Mesendoderm (in vitro differentiated cells): ENCODE measurements at regions not wholly inside any gene's neighbourhood (a gene's known extent, or its start where the extent isn't known, plus 50 kb on each side); places are given as distances from the start of the nearest gene placed in this dataset.

Experiments used
- DNase-seq: peaks from one replicate; pipeline ENCODE4 v3.0.0; 2013
- H2AK5ac ChIP-seq: 2 replicates; pipeline ENCODE4 v1.6.1; 2013; ENCODE audit warnings: low read length, inconsistent platforms
- H2BK120ac ChIP-seq: 2 replicates; pipeline ENCODE4 v1.6.1; 2013; ENCODE audit warnings: low read depth, mild to moderate bottlenecking, low read length, moderate library complexity, mixed read lengths
- H2BK15ac ChIP-seq: replicated peaks from 2 replicates; pipeline ENCODE4 v1.6.1; 2013; ENCODE audit warnings: low read depth, mild to moderate bottlenecking, moderate library complexity
- H2BK5ac ChIP-seq: 2 replicates; pipeline ENCODE4 v1.6.1; 2013; ENCODE audit warnings: low read length, inconsistent platforms
- H3K18ac ChIP-seq: 2 replicates; pipeline ENCODE4 v1.6.1; 2013; ENCODE audit warnings: mild to moderate bottlenecking, low read length, mixed read lengths
- H3K23ac ChIP-seq: one replicate; pipeline ENCODE4 v1.6.1; 2013; ENCODE audit warnings: low read length
- H3K27ac ChIP-seq: 2 replicates; pipeline ENCODE4 v1.5.1; 2013; ENCODE audit warnings: low read depth, mild to moderate bottlenecking, inconsistent platforms, low read length, moderate library complexity
- H3K27me3 ChIP-seq: 2 replicates; pipeline ENCODE4 v1.6.1; 2013; ENCODE audit warnings: low read length, control low read depth, mild to moderate bottlenecking, inconsistent platforms; ENCODE audit not compliant: insufficient read depth, poor library complexity
- H3K36me3 ChIP-seq: 2 replicates; pipeline ENCODE4 v1.6.1; 2013; ENCODE audit warnings: low read length, inconsistent platforms; ENCODE audit not compliant: control insufficient read depth, insufficient read depth
- H3K4ac ChIP-seq: one replicate; pipeline ENCODE4 v1.6.1; 2013; ENCODE audit warnings: low read depth, mild to moderate bottlenecking, low read length, moderate library complexity
- H3K4me1 ChIP-seq: 2 replicates; pipeline ENCODE4 v1.6.1; 2013; ENCODE audit warnings: low read depth, low read length, inconsistent platforms; ENCODE audit not compliant: control insufficient read depth
- H3K4me2 ChIP-seq: 2 replicates; pipeline ENCODE4 v1.6.1; 2013; ENCODE audit warnings: low read length
- H3K4me3 ChIP-seq: 2 replicates; pipeline ENCODE4 v1.5.1; 2013; ENCODE audit warnings: mild to moderate bottlenecking, low read length
- H3K56ac ChIP-seq: one replicate; pipeline ENCODE4 v1.6.1; 2013; ENCODE audit warnings: low read length
- H3K79me1 ChIP-seq: 2 replicates; pipeline ENCODE4 v1.6.1; 2013; ENCODE audit warnings: low read length, inconsistent platforms
- H3K79me2 ChIP-seq: 2 replicates; pipeline ENCODE4 v1.6.1; 2013; ENCODE audit warnings: mild to moderate bottlenecking, low read length; ENCODE audit not compliant: control insufficient read depth, insufficient read depth
- H3K9ac ChIP-seq: 2 replicates; pipeline ENCODE4 v1.6.1; 2013; ENCODE audit warnings: low read length, inconsistent platforms
- H4K5ac ChIP-seq: one replicate; pipeline ENCODE4 v1.6.1; 2013; ENCODE audit warnings: low read length
- H4K8ac ChIP-seq: one replicate; pipeline ENCODE4 v1.6.1; 2013; ENCODE audit warnings: low read depth, mild to moderate bottlenecking, control low read depth, low read length, moderate library complexity
- WGBS: extraction: QIAGEN DNeasy Blood & Tissue Kit; methylation state at CpG from one replicate; pipeline ENCODE4 v1.1.7; 2013; ENCODE audit warnings: low lambda C conversion rate, missing lambda C conversion rate; ENCODE audit not compliant: insufficient coverage; ENCODE audit errors: extremely low coverage; 5-methylcytosine and 5-hydroxymethylcytosine counted together

DNA sequence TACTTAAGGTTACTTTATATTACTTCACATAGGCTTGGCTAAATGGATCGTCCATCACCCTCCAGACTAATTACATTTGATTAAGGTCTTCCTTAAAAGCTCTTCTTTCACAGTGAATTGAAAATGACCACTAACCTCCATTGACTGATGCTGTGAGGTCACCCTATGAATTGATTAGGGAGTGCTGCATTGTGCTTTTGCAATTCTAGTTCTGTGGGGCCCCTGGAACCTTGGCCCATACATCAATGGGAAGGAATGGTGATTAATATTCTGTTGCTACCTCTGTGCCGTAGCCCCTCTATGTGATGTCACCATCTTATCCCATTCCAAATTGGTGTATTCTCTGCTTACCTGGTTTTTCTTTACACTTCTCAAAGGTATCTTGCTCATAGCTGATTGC is 682.2 kb downstream of the SQOR start:
- Histone ChIP-seq H4K5ac (no peak overlapping the region), H2BK120ac (no peak overlapping the region), H3K27me3 (no peaks in the 10 kb centered on the region), H3K79me2 (no peaks in the 10 kb centered on the region), H3K4me2 (no peak overlapping the region), H2AK5ac (no peak overlapping the region), H3K56ac (no peak overlapping the region), H3K9ac (no peak overlapping the region), H3K4me1 (no peaks in the 10 kb centered on the region), H3K27ac (no peak overlapping the region), H3K4me3 (no peak overlapping the region), H3K23ac (no peak overlapping the region), H4K8ac (no peak overlapping the region), H2BK15ac (no peak overlapping the region), H2BK5ac (no peak overlapping the region), H3K79me1 (no peaks in the 10 kb centered on the region), H3K18ac (no peak overlapping the region), H3K36me3 (no peaks in the 10 kb centered on the region), H3K4ac (no peak overlapping the region)
- no peak for DNase-seq
- no CpG with 5 or more reads among the region's 2 CpGs for whole genome bisulfite sequencing

DNA sequence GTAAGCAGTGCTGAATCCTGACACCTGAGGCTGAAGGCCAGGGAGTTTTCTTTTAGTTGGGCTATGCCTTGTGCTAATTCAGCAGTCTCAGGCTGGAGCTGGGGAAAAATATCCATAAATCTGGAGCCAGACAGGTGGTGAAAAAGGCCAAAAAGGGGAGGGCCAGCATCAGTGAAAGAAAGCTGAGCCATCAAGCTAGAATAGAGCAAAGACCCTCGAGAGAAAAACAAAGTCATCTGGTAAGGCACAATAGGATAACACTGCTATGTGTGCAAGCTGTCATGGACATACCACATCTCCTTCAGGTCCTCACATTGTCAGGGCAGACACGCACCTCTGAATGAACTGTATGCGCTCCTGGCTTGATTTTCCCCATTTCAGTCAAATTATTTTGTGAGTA is 687.9 kb downstream of the SQOR start:
- H3K27ac ChIP-seq, result no peak overlapping the region
- no peak overlapping the region for H3K4me3 ChIP-seq

DNA sequence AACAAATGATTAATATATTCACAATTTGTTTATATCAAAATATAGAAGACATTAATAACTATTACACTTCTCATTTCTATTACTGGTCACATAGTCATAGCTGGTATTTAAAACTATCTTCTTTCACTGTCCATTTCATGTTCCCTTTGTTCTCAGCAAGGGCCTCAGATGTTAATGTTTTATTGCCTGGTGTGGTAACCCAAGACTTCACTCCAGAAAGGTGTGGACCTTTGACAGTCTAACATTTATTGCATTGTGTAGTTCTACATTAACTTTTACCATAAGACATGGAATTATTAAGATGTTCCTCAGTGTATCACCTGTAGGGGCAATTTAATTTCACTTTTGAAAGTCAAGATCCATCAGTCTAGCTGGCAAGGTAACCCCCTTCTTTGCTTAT is 691.3 kb downstream of the SQOR start:
- Histone ChIP-seq H3K4me1 (no peaks in the 10 kb centered on the region), H2AK5ac (no peak overlapping the region), H4K5ac (no peak overlapping the region), H2BK120ac (no peak overlapping the region), H2BK5ac (no peak overlapping the region), H3K27me3 (no peaks in the 10 kb centered on the region), H3K4me2 (no peak overlapping the region), H3K36me3 (no peaks in the 10 kb centered on the region), H3K18ac (no peak overlapping the region), H3K9ac (no peak overlapping the region), H3K23ac (no peak overlapping the region), H4K8ac (no peak overlapping the region), H3K79me2 (no peaks in the 10 kb centered on the region), H3K4ac (no peak overlapping the region), H3K27ac (no peak overlapping the region), H2BK15ac (no peak overlapping the region), H3K4me3 (no peak overlapping the region), H3K56ac (no peak overlapping the region), H3K79me1 (no peaks in the 10 kb centered on the region)
- DNase-seq, result no peak

More for the DNA sequence above, 687.9 kb downstream of the SQOR start:
- DNase-seq, result no peak
- no peak overlapping the region for H3K56ac ChIP-seq
- H2AK5ac ChIP-seq, result no peak overlapping the region
- no peak overlapping the region for H2BK15ac ChIP-seq
- H4K5ac ChIP-seq, result no peak overlapping the region
- H3K4me1 ChIP-seq, result no peaks in the 10 kb centered on the region
- H3K4ac ChIP-seq, result no peak overlapping the region
- no peak overlapping the region for H3K23ac ChIP-seq
- H4K8ac ChIP-seq, result no peak overlapping the region
- H2BK120ac ChIP-seq, result no peak overlapping the region
- H2BK5ac ChIP-seq, result no peak overlapping the region
- no CpG with 5 or more reads among the region's 3 CpGs for WGBS
- H3K27me3 ChIP-seq, result no peaks in the 10 kb centered on the region
- H3K4me2 ChIP-seq, result no peak overlapping the region
- H3K36me3 ChIP-seq, result no peaks in the 10 kb centered on the region
- no peaks in the 10 kb centered on the region for H3K79me1 ChIP-seq
- no peak overlapping the region for H3K9ac ChIP-seq
- H3K18ac ChIP-seq, result no peak overlapping the region
- no peaks in the 10 kb centered on the region for H3K79me2 ChIP-seq

DNA sequence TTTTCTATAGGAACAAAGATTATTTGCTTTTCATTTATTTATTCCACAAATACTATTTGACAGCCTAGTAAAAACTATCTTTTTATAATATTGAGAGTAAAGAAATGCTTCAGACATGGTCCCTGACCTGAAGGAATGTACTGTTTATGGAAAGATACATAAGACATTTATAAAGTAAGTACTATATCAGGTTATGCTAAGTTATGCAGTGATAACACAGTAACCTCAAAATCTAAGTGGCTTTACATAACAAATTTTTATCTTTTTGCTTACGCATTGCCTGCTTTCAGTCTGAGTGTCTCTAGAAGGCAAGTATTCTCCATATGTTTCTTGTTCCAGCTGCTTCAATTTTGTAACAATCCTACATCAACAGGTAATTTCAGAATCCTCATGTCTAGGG is 694.0 kb downstream of the SQOR start:
- Histone ChIP-seq H3K18ac (no peak overlapping the region), H3K27ac (no peak overlapping the region), H3K4me1 (no peaks in the 10 kb centered on the region), H3K36me3 (no peaks in the 10 kb centered on the region), H2BK15ac (no peak overlapping the region), H2BK5ac (no peak overlapping the region), H2AK5ac (no peak overlapping the region), H3K79me1 (no peaks in the 10 kb centered on the region), H3K4ac (no peak overlapping the region), H3K4me2 (no peak overlapping the region), H4K5ac (no peak overlapping the region), H3K4me3 (no peak overlapping the region), H3K79me2 (no peaks in the 10 kb centered on the region), H3K9ac (no peak overlapping the region), H3K27me3 (no peaks in the 10 kb centered on the region), H4K8ac (no peak overlapping the region), H3K23ac (no peak overlapping the region), H3K56ac (no peak overlapping the region), H2BK120ac (no peak overlapping the region)
- DNase-seq, result no peak
- no CpG with 5 or more reads among the region's 1 CpG for WGBS

DNA sequence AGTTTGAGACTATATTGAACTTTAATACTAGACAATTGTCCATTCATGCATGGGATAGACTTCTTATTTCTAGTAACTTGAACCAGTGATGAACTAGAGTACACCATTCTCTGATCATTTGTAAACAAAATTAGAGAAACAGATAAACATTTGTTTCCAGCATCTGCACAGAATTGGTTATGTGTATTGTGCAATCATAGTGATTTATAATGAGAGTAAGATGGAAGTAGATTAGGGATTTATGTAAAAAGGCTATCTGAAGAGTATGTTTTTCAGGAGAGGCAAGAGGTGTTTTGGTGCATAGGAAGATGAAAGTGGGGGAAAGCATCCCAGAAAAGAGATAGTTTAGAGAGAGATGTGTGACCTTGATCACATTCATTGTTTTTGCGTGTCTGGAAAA is 695.0 kb downstream of the SQOR start:
- no peak overlapping the region for H2BK5ac ChIP-seq
- H3K36me3 ChIP-seq, result no peaks in the 10 kb centered on the region
- no CpG with 5 or more reads among the region's 1 CpG for WGBS
- no peak for DNase-seq
- H3K27me3 ChIP-seq, result no peaks in the 10 kb centered on the region
- no peaks in the 10 kb centered on the region for H3K79me2 ChIP-seq
- no peak overlapping the region for H4K5ac ChIP-seq
- H2BK120ac ChIP-seq, result no peak overlapping the region
- no peak overlapping the region for H3K4me3 ChIP-seq
- no peak overlapping the region for H3K56ac ChIP-seq
- H4K8ac ChIP-seq, result no peak overlapping the region
- no peak overlapping the region for H3K23ac ChIP-seq
- H3K18ac ChIP-seq, result no peak overlapping the region
- no peaks in the 10 kb centered on the region for H3K79me1 ChIP-seq
- H2BK15ac ChIP-seq, result no peak overlapping the region
- H3K9ac ChIP-seq, result no peak overlapping the region
- H2AK5ac ChIP-seq, result no peak overlapping the region
- no peaks in the 10 kb centered on the region for H3K4me1 ChIP-seq
- no peak overlapping the region for H3K27ac ChIP-seq
- no peak overlapping the region for H3K4ac ChIP-seq
- H3K4me2 ChIP-seq, result no peak overlapping the region

DNA sequence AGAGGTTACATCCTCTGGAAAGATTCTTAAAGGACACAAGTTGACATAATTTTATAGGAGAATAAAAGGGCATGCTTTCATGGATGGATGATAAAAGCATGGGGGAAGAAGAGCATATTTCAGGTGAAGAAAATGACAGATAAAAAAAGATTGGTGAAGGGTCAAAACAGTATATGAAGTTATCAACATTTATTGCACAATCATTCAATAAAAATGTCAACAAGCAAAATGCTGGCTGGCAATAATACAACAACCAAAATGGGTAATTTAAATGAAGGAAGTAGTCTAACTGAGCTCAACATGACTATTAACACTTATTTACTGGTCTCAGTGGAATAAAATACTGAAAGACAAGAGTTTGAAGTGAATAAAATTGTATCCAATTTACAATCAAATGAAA is 696.7 kb downstream of the SQOR start:
- Histone ChIP-seq H3K56ac (no peak overlapping the region), H3K27ac (no peak overlapping the region)

More for the DNA sequence above, 696.7 kb downstream of the SQOR start:
- Histone ChIP-seq H2BK120ac (no peak overlapping the region), H2BK15ac (no peak overlapping the region), H3K4me1 (no peaks in the 10 kb centered on the region), H2BK5ac (no peak overlapping the region), H2AK5ac (no peak overlapping the region), H3K9ac (no peak overlapping the region), H4K5ac (no peak overlapping the region), H3K23ac (no peak overlapping the region), H3K4me3 (no peak overlapping the region), H3K79me2 (no peaks in the 10 kb centered on the region), H4K8ac (no peak overlapping the region), H3K27me3 (no peaks in the 10 kb centered on the region), H3K4me2 (no peak overlapping the region), H3K18ac (no peak overlapping the region), H3K4ac (no peak overlapping the region), H3K36me3 (no peaks in the 10 kb centered on the region), H3K79me1 (no peaks in the 10 kb centered on the region)
- DNase-seq, result no peak
